Neural progenitor cell (in vitro differentiated cells): ENCODE measurements at regions not wholly inside any gene's neighbourhood (a gene's known extent, or its start where the extent isn't known, plus 50 kb on each side); places are given as distances from the start of the nearest gene placed in this dataset.
"Not testable (repeated sequence)": the region's sequence is repeated elsewhere in the genome, so short reads cannot be mapped to it uniquely, and the experiment has no call there.

ENCODE experiments used
- EZH2phosphoT487 ChIP-seq: fragments of 200-600 bp; sonication (generic); IDR thresholded peaks from 2 replicates; pipeline ENCODE4 v1.6.1; 2017; ENCODE audit warnings: antibody characterized with exemption
- TF ChIP-seq, protein P1 (sequence below): fragments of 200-600 bp; sonication (generic); IDR thresholded peaks from 2 replicates; pipeline ENCODE4 v1.5.1; 2017; ENCODE audit warnings: antibody characterized with exemption, mild to moderate bottlenecking

GRCh38 chr17:64797746-64798488, 121.4 kb downstream of the LRRC37A3 start:
- TF ChIP-seq, protein P1, sequence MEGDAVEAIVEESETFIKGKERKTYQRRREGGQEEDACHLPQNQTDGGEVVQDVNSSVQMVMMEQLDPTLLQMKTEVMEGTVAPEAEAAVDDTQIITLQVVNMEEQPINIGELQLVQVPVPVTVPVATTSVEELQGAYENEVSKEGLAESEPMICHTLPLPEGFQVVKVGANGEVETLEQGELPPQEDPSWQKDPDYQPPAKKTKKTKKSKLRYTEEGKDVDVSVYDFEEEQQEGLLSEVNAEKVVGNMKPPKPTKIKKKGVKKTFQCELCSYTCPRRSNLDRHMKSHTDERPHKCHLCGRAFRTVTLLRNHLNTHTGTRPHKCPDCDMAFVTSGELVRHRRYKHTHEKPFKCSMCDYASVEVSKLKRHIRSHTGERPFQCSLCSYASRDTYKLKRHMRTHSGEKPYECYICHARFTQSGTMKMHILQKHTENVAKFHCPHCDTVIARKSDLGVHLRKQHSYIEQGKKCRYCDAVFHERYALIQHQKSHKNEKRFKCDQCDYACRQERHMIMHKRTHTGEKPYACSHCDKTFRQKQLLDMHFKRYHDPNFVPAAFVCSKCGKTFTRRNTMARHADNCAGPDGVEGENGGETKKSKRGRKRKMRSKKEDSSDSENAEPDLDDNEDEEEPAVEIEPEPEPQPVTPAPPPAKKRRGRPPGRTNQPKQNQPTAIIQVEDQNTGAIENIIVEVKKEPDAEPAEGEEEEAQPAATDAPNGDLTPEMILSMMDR = peak; percentile 17
- TF ChIP-seq EZH2phosphoT487 = not testable (repeated sequence)
